SK-N-SH (cell line): ENCODE measurements at regions not wholly inside any gene's neighbourhood (a gene's known extent, or its start where the extent isn't known, plus 50 kb on each side); places are given as distances from the start of the nearest gene placed in this dataset.

ENCODE experiments used
- CTCF ChIA-PET: fragments of 300-600, 350-600 bp; formaldehyde crosslinking; extraction: SDS; loops from one replicate; lab custom pipeline; 2021; lab: Yijun Ruan, JAX
- POLR2A ChIA-PET: fragments of 350-600 bp; sonication (Branson Sonifier 250); formaldehyde crosslinking; extraction: SDS; loops from one replicate; lab custom pipeline; 2020; ENCODE audit warnings: antibody characterized with exemption, inconsistent platforms; lab: Yijun Ruan, JAX
- DNase-seq: peaks from one replicate; pipeline ENCODE4 v3.0.0; 2012
- H2AFZ ChIP-seq: fragments of 200-600 bp; sonication (generic); 2 replicates; pipeline ENCODE4 v1.8.1; 2016; ENCODE audit warnings: antibody characterized with exemption, mild to moderate bottlenecking, low read depth
- H3F3A ChIP-seq: fragments of 200-600 bp; sonication (generic); replicated peaks from 2 replicates; pipeline ENCODE3; 2016; ENCODE audit warnings: antibody characterized with exemption, mild to moderate bottlenecking; ENCODE audit not compliant: insufficient read depth
- H3K27ac ChIP-seq, 2 experiments: fragments of 200-500 bp in 1 of 2; fragments of 200-600 bp in 1 of 2; sonication (Bioruptor generic) in 1 of 2; sonication (generic), shearing (Covaris generic) in 1 of 2; 2 replicates each; pipeline versions ENCODE4 v1.5.1 to v1.6.1; 2014 to 2016; ENCODE audit warnings: low read depth in 2 of 2, inconsistent platforms in 1 of 2, low read length in 1 of 2, mild to moderate bottlenecking in 1 of 2, mixed read lengths in 1 of 2
- H3K27me3 ChIP-seq: fragments of 200-600 bp; sonication (generic), shearing (Covaris generic); 2 replicates; pipeline ENCODE4 v1.6.1; 2016; ENCODE audit warnings: mixed run types; ENCODE audit not compliant: insufficient read depth
- H3K36me3 ChIP-seq, 2 experiments: fragments of 200-500 bp in 1 of 2; fragments of 200-600 bp in 1 of 2; sonication (Bioruptor generic) in 1 of 2; sonication (generic) in 1 of 2; replicated peaks in 1 of 2; 2 replicates each; pipeline versions ENCODE3 to v1.5.1; 2014 to 2016; ENCODE audit warnings: low read length in 1 of 2, mild to moderate bottlenecking in 1 of 2; ENCODE audit not compliant: insufficient read depth in 2 of 2, control insufficient read depth in 1 of 2
- H3K4me1 ChIP-seq, 2 experiments: fragments of 200-500 bp in 1 of 2; fragments of 200-600 bp in 1 of 2; sonication (Bioruptor generic) in 1 of 2; sonication (generic), shearing (Covaris generic) in 1 of 2; 2 replicates each; pipeline versions ENCODE4 v1.5.1 to v1.6.1; 2014 to 2016; ENCODE audit warnings: low read depth in 1 of 2, low read length in 1 of 2, mixed run types in 1 of 2; ENCODE audit not compliant: insufficient read depth in 2 of 2, control insufficient read depth in 1 of 2
- H3K4me2 ChIP-seq: fragments of 200-600 bp; sonication (generic), shearing (Covaris generic); 2 replicates; pipeline ENCODE4 v1.6.1; 2017; ENCODE audit warnings: mixed run types
- H3K4me3 ChIP-seq, 2 experiments: fragments of 200-500 bp in 1 of 2; fragments of 200-600 bp in 1 of 2; sonication (Bioruptor generic) in 1 of 2; sonication (generic), shearing (Covaris generic) in 1 of 2; 2 replicates each; pipeline versions ENCODE4 v1.5.1 to v1.8.1; 2014 to 2016; ENCODE audit warnings: low read depth in 2 of 2, inconsistent platforms in 1 of 2, low read length in 1 of 2, mild to moderate bottlenecking in 1 of 2, mixed read lengths in 1 of 2, moderate library complexity in 1 of 2
- H3K79me2 ChIP-seq: fragments of 200-600 bp; sonication (generic); 2 replicates; pipeline ENCODE4 v1.8.1; 2017; ENCODE audit warnings: mild to moderate bottlenecking; ENCODE audit not compliant: insufficient read depth
- H3K9ac ChIP-seq: fragments of 200-600 bp; sonication (generic); 2 replicates; pipeline ENCODE4 v1.6.1; 2017; ENCODE audit warnings: mixed run types
- H3K9me2 ChIP-seq: fragments of 200-600 bp; sonication (generic); 2 replicates; pipeline ENCODE4 v1.6.1; 2017; ENCODE audit warnings: mixed run types
- H3K9me3 ChIP-seq: fragments of 200-600 bp; sonication (generic); 2 replicates; pipeline ENCODE4 v1.6.1; 2017; ENCODE audit warnings: mixed run types, mild to moderate bottlenecking, moderate library complexity
- H4K20me1 ChIP-seq: fragments of 200-600 bp; sonication (generic); 2 replicates; pipeline ENCODE4 v1.6.1; 2017; ENCODE audit warnings: mild to moderate bottlenecking, mixed run types; ENCODE audit not compliant: insufficient read depth
- CTCF ChIP-seq: fragments of 200-600 bp; sonication (generic); IDR thresholded peaks from 2 replicates; pipeline ENCODE4 v1.6.1; 2017; ENCODE audit warnings: antibody characterized with exemption, mild to moderate bottlenecking, moderate library complexity
- FOXJ3 ChIP-seq: sonication (generic); formaldehyde crosslinking; IDR thresholded peaks from 2 replicates; pipeline ENCODE4 v1.5.1; 2020; ENCODE audit warnings: mild to moderate bottlenecking, missing genetic modification reagents
- GABPA ChIP-seq: IDR thresholded peaks from 2 replicates; pipeline ENCODE4 v1.4.0; 2012; ENCODE audit warnings: low read depth, mild to moderate bottlenecking
- GATA2 ChIP-seq: sonication (generic); formaldehyde crosslinking; IDR thresholded peaks from 2 replicates; pipeline ENCODE4 v1.5.0; 2020; ENCODE audit warnings: mild to moderate bottlenecking, missing genetic modification reagents
- MXI1 ChIP-seq: IDR thresholded peaks from 2 replicates; pipeline ENCODE4 v1.6.1; 2012; ENCODE audit warnings: mild to moderate bottlenecking, low read depth, low read length, improper control_type of control experiment
- NFIC ChIP-seq: IDR thresholded peaks from 2 replicates; pipeline ENCODE4 v1.4.0; 2012; ENCODE audit warnings: borderline replicate concordance
- NRF1 ChIP-seq: IDR thresholded peaks from 2 replicates; pipeline ENCODE4 v1.6.1; 2012; ENCODE audit warnings: low read depth, mild to moderate bottlenecking, low read length
- POLR2AphosphoS5 ChIP-seq: IDR thresholded peaks from 2 replicates; pipeline ENCODE4 v1.6.1; 2012; ENCODE audit warnings: low read depth, low read length
- RCOR1 ChIP-seq: fragments of 150-350 bp; IDR thresholded peaks from 2 replicates; pipeline ENCODE4 v1.6.1; 2017; ENCODE audit warnings: antibody characterized with exemption, low read length
- SIN3A ChIP-seq: IDR thresholded peaks from 2 replicates; pipeline ENCODE4 v1.6.1; 2012; ENCODE audit warnings: low read depth, mild to moderate bottlenecking, low read length, moderate library complexity, borderline replicate concordance
- TCF12 ChIP-seq: IDR thresholded peaks from 2 replicates; pipeline ENCODE4 v1.4.0; 2012
- TEAD4 ChIP-seq: IDR thresholded peaks from 2 replicates; pipeline ENCODE4 v1.4.0; 2012; ENCODE audit warnings: mild to moderate bottlenecking, borderline replicate concordance; ENCODE audit not compliant: insufficient read depth
- WGBS: methylation state at CpG from one replicate; pipeline ENCODE4 v1.1.6; 2017; ENCODE audit warnings: low lambda C conversion rate; 5-methylcytosine and 5-hydroxymethylcytosine counted together
- TF ChIP-seq, protein P1 (sequence below): fragments of 150-350 bp; IDR thresholded peaks from 2 replicates; pipeline ENCODE4 v1.6.1; 2016; ENCODE audit warnings: mild to moderate bottlenecking, low read depth, low read length
- TF ChIP-seq, protein P2 (sequence below): IDR thresholded peaks from 2 replicates; pipeline ENCODE4 v1.6.1; 2012; ENCODE audit warnings: mild to moderate bottlenecking, low read depth, low read length, moderate library complexity
- TF ChIP-seq, protein P3 (sequence below): IDR thresholded peaks from 2 replicates; pipeline ENCODE4 v1.4.0; 2012; ENCODE audit warnings: low read depth

- CTCF ChIA-PET, result interaction anchor here (0.7 to 11.7 kb wide), 4 partner anchors 11 to 199 kb away, joined by 3 to 141 read pairs (median 5); no protein-coding TSS in a partner anchor
- no peaks in the 10 kb centered on the region for H3K9me3 ChIP-seq
- TF ChIP-seq CTCF (no peak), TCF12 (no peak), NFIC (no peak), GABPA (no peak), NRF1 (no peak), POLR2AphosphoS5 (no peak), RCOR1 (no peak), MXI1 (no peak)
- H3K4me3 ChIP-seq, result no peak overlapping the region
- no peak overlapping the region for H3K9ac ChIP-seq
- no peaks in the 10 kb centered on the region for H3K27me3 ChIP-seq
- no peak overlapping the region for H2AFZ ChIP-seq
- WGBS, result 38% methylated on average over 2 of the region's 2 CpGs
- H4K20me1 ChIP-seq, result no peaks in the 10 kb centered on the region
- no peak overlapping the region for H3K4me2 ChIP-seq
- no peaks in the 10 kb centered on the region for H3K79me2 ChIP-seq
- POLR2A ChIA-PET, result no interaction called here
- no peak overlapping the region for H3K27ac ChIP-seq
- H3K36me3 ChIP-seq, result no peaks in the 10 kb centered on the region
- no peaks in the 10 kb centered on the region for H3K9me2 ChIP-seq
- no peak for DNase-seq
- H3K4me1 ChIP-seq, result peaks cover 0 to 15% of the 10 kb centered on the region in 2 experiments; a peak in 1 of 4 replicates
- no peaks in the 10 kb centered on the region for H3F3A ChIP-seq
Observed at GRCh38 chr20:48536206-48536605, 291.6 kb downstream of the PREX1 start.

DNA sequence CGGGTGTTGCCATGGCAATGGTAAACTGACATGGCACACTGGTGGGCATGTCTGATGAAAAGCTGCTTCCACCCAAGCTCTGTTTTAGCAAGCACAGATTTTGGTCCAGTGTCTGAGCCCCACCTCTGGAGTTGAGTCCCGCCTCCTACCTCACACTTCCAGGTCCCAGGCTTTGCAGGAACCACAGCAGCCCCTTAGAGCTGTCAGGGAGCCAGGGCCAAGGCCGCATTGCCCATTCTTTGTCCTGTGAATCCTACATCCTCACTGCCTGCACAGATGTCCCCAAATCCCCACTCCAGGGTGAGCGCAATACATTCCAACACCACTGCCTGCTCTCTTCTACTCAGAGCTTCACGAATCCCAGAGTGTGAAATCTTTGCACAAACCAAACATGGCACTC is 292.2 kb downstream of the PREX1 start:
- TF ChIP-seq, protein P1, sequence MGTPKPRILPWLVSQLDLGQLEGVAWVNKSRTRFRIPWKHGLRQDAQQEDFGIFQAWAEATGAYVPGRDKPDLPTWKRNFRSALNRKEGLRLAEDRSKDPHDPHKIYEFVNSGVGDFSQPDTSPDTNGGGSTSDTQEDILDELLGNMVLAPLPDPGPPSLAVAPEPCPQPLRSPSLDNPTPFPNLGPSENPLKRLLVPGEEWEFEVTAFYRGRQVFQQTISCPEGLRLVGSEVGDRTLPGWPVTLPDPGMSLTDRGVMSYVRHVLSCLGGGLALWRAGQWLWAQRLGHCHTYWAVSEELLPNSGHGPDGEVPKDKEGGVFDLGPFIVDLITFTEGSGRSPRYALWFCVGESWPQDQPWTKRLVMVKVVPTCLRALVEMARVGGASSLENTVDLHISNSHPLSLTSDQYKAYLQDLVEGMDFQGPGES, result no peak
- TF ChIP-seq SIN3A (no peak), TEAD4 (no peak), CTCF (no peak), FOXJ3 (CRISPR knock-in tag) (no peak), GATA2 (CRISPR knock-in tag) (no peak)
- TF ChIP-seq, protein P2, sequence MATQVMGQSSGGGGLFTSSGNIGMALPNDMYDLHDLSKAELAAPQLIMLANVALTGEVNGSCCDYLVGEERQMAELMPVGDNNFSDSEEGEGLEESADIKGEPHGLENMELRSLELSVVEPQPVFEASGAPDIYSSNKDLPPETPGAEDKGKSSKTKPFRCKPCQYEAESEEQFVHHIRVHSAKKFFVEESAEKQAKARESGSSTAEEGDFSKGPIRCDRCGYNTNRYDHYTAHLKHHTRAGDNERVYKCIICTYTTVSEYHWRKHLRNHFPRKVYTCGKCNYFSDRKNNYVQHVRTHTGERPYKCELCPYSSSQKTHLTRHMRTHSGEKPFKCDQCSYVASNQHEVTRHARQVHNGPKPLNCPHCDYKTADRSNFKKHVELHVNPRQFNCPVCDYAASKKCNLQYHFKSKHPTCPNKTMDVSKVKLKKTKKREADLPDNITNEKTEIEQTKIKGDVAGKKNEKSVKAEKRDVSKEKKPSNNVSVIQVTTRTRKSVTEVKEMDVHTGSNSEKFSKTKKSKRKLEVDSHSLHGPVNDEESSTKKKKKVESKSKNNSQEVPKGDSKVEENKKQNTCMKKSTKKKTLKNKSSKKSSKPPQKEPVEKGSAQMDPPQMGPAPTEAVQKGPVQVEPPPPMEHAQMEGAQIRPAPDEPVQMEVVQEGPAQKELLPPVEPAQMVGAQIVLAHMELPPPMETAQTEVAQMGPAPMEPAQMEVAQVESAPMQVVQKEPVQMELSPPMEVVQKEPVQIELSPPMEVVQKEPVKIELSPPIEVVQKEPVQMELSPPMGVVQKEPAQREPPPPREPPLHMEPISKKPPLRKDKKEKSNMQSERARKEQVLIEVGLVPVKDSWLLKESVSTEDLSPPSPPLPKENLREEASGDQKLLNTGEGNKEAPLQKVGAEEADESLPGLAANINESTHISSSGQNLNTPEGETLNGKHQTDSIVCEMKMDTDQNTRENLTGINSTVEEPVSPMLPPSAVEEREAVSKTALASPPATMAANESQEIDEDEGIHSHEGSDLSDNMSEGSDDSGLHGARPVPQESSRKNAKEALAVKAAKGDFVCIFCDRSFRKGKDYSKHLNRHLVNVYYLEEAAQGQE, result no peak
- TF ChIP-seq, protein P3, sequence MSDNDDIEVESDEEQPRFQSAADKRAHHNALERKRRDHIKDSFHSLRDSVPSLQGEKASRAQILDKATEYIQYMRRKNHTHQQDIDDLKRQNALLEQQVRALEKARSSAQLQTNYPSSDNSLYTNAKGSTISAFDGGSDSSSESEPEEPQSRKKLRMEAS, result no peak
- Histone ChIP-seq H2AFZ (no peak overlapping the region), H4K20me1 (no peaks in the 10 kb centered on the region), H3K9me3 (no peaks in the 10 kb centered on the region), H3F3A (no peaks in the 10 kb centered on the region), H3K4me3 (no peak overlapping the region), H3K36me3 (no peaks in the 10 kb centered on the region), H3K4me2 (no peak overlapping the region), H3K27me3 (no peaks in the 10 kb centered on the region), H3K27ac (no peak overlapping the region), H3K9ac (no peak overlapping the region), H3K9me2 (no peaks in the 10 kb centered on the region), H3K79me2 (no peaks in the 10 kb centered on the region), H3K4me1 (peaks cover 0 to 14% of the 10 kb centered on the region in 2 experiments; a peak in 1 of 4 replicates)
- no peak for DNase-seq
- ChIA-PET POLR2A (interaction anchor here (1.0 kb wide), 1 partner anchor 9 kb away, joined by 3 read pairs; no protein-coding TSS in a partner anchor), CTCF (interaction anchor here (0.7 to 11.7 kb wide), 5 partner anchors 9 to 198 kb away, joined by 3 to 141 read pairs (median 9); no protein-coding TSS in a partner anchor)
- WGBS, result 75% methylated on average over 3 of the region's 5 CpGs
